ENCODE measurements at regions not wholly inside any gene's neighbourhood (a gene's known extent, or its start where the extent isn't known, plus 50 kb on each side); places are given as distances from the start of the nearest gene placed in this dataset.
"Not testable (repeated sequence)": the region's sequence is repeated elsewhere in the genome, so short reads cannot be mapped to it uniquely, and the experiment has no call there.

GRCh38 chr16:13557418-13557817 is 362.5 kb upstream of the ERCC4 start:
- DNase-seq, result no peak

DNA sequence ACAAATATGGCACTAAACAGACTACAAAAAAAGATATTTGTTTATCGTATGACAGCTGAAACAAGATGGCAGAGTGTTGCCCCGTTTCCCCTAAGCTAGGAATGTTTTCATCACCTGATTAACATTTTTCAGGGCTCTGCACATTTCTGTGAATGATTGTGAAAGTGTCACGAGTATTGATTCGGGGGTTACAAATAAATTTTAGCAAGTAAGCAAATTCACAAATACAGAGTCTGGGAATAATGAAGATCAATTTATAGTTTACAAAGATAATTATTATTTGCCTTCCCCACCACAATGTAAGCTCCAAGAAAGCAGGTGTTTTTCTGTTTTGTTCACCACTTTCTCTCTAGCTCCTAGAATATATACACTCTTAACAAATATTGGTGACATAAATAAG is 361.2 kb upstream of the ERCC4 start:
- DNase-seq, result no peak

DNA sequence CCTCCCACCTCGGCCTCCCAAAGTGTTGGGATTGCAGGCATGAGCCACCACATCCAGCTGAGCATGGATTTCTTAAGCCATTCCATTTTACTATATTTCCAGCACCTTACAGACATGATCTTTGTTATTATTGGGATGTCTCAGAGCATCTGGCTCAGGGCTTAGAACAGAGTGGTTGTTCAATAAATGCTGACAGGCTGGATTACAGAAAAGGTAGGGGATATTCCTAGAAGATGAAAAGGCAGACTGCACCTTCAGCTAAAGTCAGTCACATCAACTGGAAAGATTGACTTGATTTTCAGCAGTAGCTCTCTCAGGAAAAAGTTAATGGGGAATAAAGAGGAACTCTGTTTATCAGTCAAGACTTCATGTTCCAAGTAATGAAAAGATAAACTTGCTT is 360.3 kb upstream of the ERCC4 start:
- DNase-seq, result no peak

- DNase-seq, result no peak
Observed at GRCh38 chr16:13560151-13560550, 359.8 kb upstream of the ERCC4 start.

- no peak for DNase-seq
Observed at GRCh38 chr16:13561291-13562070, 358.5 kb upstream of the ERCC4 start.

DNA sequence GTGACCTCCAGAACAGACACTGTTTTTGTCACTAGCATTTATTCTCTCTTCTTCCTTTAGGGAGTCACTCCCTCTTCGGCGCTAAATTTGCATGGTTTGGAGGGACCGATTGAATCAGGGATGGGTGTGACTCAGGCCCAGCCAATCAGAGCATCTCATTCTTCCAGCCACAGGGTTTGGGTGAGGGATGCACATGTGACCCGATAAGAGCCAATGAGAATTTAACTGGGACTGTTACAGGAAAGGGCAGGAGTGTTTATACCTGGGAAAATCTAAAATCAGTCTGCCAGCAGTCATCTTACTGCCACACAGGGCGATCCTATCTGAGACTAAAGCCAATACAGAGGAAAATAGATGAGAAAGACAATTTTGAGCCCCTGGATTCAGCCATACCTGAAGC is 351.2 kb upstream of the ERCC4 start:
- no peak for DNase-seq

GRCh38 chr16:13569986-13570385 is 350.0 kb upstream of the ERCC4 start:
- no peak for DNase-seq

DNA sequence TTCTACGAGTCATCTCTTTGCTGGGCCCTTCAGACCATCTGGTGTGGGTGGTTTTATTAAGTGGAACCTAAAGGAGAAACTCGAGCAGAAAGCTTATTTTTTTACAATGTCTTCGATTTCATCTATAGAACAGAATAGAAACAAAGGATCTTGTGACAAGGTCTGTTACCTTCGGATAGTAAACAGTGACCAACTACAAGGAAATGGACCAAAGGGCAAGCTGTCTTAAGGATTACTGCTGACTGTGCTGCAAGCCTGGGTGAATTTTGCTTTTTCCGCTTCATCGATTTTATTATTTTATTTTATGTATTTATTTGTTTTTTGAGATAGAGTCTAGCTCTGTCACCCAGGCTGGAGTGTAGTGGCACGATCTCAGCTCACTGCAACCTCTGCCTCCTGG is 348.9 kb upstream of the ERCC4 start:
- DNase-seq, result no peak

DNA sequence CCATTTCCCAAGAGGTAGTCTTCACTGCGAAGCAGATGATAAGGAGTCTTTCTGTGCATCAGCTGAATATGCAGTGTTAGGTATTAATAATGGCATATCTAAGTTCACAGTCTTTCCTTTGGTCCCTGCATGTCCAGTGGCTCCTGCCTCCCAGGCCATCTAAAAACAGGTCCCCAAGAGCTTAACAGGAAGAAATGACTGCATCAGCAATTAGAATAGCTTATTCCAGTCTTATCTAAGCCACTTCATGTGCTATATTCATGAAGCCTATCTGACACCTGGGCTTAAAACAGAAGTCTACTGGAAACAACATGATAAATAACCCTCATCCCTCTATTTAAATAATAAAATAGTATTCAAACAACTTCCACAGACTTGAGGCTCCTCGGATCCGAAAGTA is 346.1 kb upstream of the ERCC4 start:
- DNase-seq, result no peak

DNA sequence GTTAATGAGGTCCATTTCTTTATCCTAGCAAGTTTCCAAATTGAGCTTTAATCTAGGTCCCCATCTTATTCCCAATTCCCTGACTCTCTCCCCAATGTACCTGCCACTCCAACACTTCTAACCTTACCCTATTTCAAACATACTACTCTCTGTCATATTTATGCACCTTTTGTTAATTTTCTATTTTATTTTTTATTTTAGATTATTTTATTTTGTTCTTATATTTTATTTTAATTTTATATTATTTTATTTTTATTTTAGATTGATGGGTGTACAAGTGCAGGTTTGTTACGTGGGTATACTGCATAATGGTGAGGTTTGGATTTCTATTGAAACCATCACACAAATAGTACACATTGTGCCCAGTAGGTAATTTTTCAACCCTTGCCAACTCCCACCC is 333.9 kb upstream of the ERCC4 start:
- DNase-seq, result no peak

GRCh38 chr16:13587181-13587580 is 332.8 kb upstream of the ERCC4 start:
- DNase-seq, result no peak

- DNase-seq, result no peak
Observed at GRCh38 chr16:13594823-13595222, 325.1 kb upstream of the ERCC4 start.

GRCh38 chr16:13606804-13607203 is 313.1 kb upstream of the ERCC4 start:
- DNase-seq, result no peak

- no peak for DNase-seq
Observed at GRCh38 chr16:13607289-13607688, 312.7 kb upstream of the ERCC4 start.

GRCh38 chr16:13611596-13611995 is 308.4 kb upstream of the ERCC4 start:
- DNase-seq, result no peak

DNA sequence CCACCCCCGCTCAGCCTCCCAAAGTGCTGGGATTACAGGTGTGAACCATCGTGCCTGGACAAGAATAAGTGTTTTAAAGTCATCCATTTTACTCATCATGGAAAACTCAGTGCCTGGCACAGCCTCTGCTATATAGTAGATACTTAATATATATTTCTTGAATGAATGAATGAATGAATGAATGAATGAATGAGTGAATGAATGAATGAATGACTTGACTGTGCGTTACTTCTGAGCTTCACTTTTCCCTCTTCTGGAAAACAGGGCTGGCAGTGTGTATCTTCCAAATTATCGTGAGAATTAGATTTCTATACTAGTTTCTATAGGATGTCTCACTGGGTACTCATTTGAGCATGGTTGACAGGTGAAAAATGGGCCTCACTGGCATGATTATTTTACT is 307.3 kb upstream of the ERCC4 start:
- DNase-seq, result no peak

DNA sequence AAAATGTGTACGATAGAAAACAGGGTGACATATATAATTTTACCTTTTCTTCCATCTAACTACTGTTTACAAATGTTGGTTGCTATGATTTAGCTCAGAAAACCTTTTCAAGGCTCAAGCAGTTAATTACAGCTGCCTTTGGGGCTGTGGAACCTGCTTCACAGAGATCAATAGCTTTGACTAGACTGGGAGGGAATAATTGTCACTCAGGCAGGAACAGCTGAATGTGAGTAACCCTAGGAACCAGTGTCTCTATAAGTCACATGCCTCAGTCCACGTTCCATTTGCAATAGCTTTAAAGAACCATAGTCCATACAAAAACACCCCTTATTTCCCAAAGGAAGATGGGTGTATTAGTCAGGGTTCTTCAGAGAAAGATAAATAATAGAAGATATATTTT is 306.8 kb upstream of the ERCC4 start:
- no peak for DNase-seq

DNA sequence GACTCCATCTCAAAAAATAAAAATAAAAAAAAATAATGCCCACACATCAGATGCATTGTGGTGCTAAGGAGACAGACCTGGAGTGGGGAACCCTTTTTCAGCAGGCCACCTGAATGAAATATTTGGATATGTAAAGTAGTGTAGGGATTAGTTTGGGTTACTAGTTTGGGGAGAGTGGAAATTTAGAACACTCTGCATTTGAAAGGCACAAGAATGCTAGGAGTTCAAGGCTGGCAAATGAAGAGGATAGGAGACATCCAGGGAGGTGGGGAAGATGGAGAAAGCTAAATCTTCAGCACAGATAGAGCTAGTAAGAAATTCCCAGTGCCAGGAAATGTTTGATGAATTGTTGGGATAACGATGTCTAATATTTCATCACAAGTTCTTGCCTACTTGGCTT is 298.3 kb upstream of the ERCC4 start:
- no peak for DNase-seq

DNA sequence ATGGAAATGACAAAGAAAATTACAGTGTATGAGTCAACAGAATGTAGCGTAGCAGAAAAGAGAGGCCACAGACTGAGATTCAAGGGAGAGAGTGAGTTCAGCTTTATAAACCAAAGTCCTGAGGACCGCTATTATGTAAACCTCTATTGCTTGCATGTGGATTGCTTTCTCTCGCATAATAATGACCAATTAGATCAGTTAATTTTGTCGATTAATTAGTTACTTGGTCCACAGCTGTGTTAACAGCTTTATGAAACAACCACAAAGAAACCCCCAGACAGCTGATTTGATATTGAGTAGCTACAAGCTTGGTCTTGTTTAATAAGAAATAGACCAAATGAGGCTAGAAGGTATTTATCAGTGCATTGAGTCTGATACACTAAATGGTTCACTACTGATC is 291.8 kb upstream of the ERCC4 start:
- DNase-seq, result no peak

DNA sequence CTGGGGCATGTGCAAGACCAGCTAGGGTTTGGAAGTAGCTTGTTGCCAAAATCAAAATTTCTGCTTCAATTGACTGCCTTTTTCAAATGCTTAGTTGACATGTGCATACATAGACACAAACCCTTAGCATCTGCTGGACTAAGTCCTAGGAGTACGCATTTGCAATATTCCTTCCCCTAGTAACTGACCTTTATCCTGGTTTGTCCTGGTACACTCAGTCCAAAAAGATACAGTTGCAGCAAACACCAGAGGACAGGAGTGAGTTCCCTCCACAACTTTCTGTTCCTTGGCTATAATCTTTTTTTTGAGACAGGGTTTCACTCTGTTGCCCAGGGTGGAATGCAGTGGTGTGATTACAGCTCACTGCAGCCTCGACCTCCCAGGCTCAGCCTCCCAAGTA is 290.2 kb upstream of the ERCC4 start:
- DNase-seq, result no peak

DNA sequence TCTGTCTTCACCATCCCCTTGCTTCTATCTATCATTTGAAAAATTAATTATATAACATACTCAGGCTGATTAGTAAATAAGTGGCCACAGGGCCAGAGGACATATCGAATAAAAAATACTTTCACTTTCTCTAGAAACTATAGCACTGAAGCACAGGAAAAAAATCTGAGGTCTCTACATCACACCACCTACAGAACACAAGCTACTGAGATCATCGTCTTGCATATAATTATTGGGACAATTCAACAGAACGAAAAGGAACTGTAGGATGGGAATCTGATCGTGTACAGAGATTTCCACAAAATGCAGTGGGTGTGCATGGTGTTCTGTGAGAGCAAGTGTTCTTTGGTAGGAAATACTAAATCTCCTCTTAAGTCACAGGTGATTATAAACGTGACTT is 289.6 kb upstream of the ERCC4 start:
- no peak for DNase-seq

GRCh38 chr16:13631213-13631767 is 288.7 kb upstream of the ERCC4 start:
- no peak for DNase-seq

DNA sequence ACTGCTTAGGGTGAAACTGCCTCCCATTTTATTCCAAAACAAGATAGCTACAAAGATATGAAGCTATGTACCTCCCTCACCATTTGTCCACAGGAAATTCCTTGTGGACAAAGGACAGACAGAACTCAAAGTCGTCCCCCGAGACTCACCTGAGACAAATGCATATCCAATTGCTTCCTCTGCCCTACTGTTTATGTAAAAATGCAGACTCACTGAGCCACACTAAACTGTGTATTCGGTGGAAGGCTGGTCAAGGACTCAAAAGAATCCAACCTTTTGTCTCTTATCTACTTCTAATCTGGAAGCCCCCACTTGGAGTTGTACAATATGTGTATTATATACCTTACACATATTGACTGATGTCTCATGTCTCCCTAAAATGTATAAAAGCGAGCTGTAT is 288.0 kb upstream of the ERCC4 start:
- no peak for DNase-seq

- DNase-seq, result not testable (repeated sequence)
Observed at GRCh38 chr16:13632504-13632903, 287.4 kb upstream of the ERCC4 start.

- DNase-seq, result no peak
Observed at GRCh38 chr16:13633391-13633861, 286.5 kb upstream of the ERCC4 start.
